Mucosa of descending colon (tissue), 3 donors: ENCODE measurements at regions not wholly inside any gene's neighbourhood (a gene's known extent, or its start where the extent isn't known, plus 50 kb on each side); places are given as distances from the start of the nearest gene placed in this dataset.

Source experiments
- ATAC-seq: fragments of 200-7000 bp; cut with Tn5 transposase; one replicate; pipeline ENCODE4 v1.9.1; 2020; ENCODE audit warnings: mild to moderate bottlenecking, moderate library complexity
- DNase-seq, 3 donors: peaks; one replicate each; pipeline ENCODE4 v3.0.0-alpha.2; 2020
- H3K36me3 ChIP-seq: fragments of 200-600 bp; one replicate; pipeline ENCODE4 v1.8.0; 2021; ENCODE audit warnings: low read depth, mild to moderate bottlenecking
- H3K4me1 ChIP-seq: fragments of 200-600 bp; one replicate; pipeline ENCODE4 v1.8.0; 2021; ENCODE audit warnings: low read depth, mild to moderate bottlenecking
- H3K4me3 ChIP-seq: fragments of 200-600 bp; one replicate; pipeline ENCODE4 v1.8.0; 2021; ENCODE audit warnings: mild to moderate bottlenecking
- H3K9me3 ChIP-seq: fragments of 200-600 bp; one replicate; pipeline ENCODE4 v1.8.0; 2021; ENCODE audit warnings: mild to moderate bottlenecking
- CTCF ChIP-seq: fragments of 200-600 bp; IDR thresholded peaks from one replicate; pipeline ENCODE4 v1.8.0; 2022; ENCODE audit warnings: antibody characterized with exemption, mild to moderate bottlenecking
- intact Hi-C, 2 donors: fragments of 100-400 bp; cut with DNase I in 1 of 2; cut with micrococcal nuclease in 1 of 2; formaldehyde crosslinking; loops; one replicate each; pipeline versions ENCODE4 v1.11.0 to v1.11.1; 2022; cut with DNase I, micrococcal nuclease
- donor health status: DM: no; HTN: no; CAD: no; lungs with moderate emphysema.
- donor health status: DM: no; HTN: no; CAD: no.
- donor health status: DM: no; HTN: yes; CAD: no.

GRCh38 chr2:83851066-83851465 lies 608.0 kb downstream of the SUCLG1 start:
- no peak for ATAC-seq
- Histone ChIP-seq H3K9me3 (no peaks in the 10 kb centered on the region), H3K4me1 (no peaks in the 10 kb centered on the region), H3K4me3 (no peak overlapping the region), H3K36me3 (no peaks in the 10 kb centered on the region)
- TF ChIP-seq CTCF, result no peak
- intact Hi-C loops, result no loop called here
- DNase-seq, result no peak

GRCh38 chr2:83850071-83850725 lies 608.9 kb downstream of the SUCLG1 start:
- no peaks in the 10 kb centered on the region for H3K36me3 ChIP-seq
- no peaks in the 10 kb centered on the region for H3K9me3 ChIP-seq
- no peak for DNase-seq
- no peak overlapping the region for H3K4me3 ChIP-seq
- intact Hi-C loops, result no loop called here
- no peaks in the 10 kb centered on the region for H3K4me1 ChIP-seq
- ATAC-seq, result no peak
- no peak for TF ChIP-seq CTCF

- H3K4me1 ChIP-seq, result no peaks in the 10 kb centered on the region
- H3K9me3 ChIP-seq, result no peaks in the 10 kb centered on the region
- no peak for ATAC-seq
- intact Hi-C loops, result no loop called here
- DNase-seq, result no peak
- H3K36me3 ChIP-seq, result peaks cover 3% of the 10 kb centered on the region
- no peak overlapping the region for H3K4me3 ChIP-seq
- TF ChIP-seq CTCF, result no peak
Measured at GRCh38 chr2:83844490-83844889, 614.6 kb downstream of the SUCLG1 start.

GRCh38 chr2:83842421-83842820 lies 616.7 kb downstream of the SUCLG1 start:
- DNase-seq (no peak), ATAC-seq (peak; percentile 96)
- intact Hi-C loops, result no loop called here
- Histone ChIP-seq H3K4me3 (no peak overlapping the region), H3K9me3 (no peaks in the 10 kb centered on the region), H3K36me3 (peaks cover 3% of the 10 kb centered on the region), H3K4me1 (no peaks in the 10 kb centered on the region)
- TF ChIP-seq CTCF, result no peak

GRCh38 chr2:83837823-83838222 lies 621.3 kb downstream of the SUCLG1 start:
- no peak for DNase-seq
- ATAC-seq, result peak; percentile 67
- H3K9me3 ChIP-seq, result no peaks in the 10 kb centered on the region
- TF ChIP-seq CTCF, result no peak
- no peaks in the 10 kb centered on the region for H3K4me1 ChIP-seq
- H3K36me3 ChIP-seq, result peaks cover 3% of the 10 kb centered on the region
- intact Hi-C loops, result no loop called here
- H3K4me3 ChIP-seq, result no peak overlapping the region

- intact Hi-C loops, result no loop called here
- DNase-seq, result no peak
- TF ChIP-seq CTCF, result no peak
- no peak for ATAC-seq
- no peaks in the 10 kb centered on the region for H3K9me3 ChIP-seq
- H3K4me3 ChIP-seq, result no peak overlapping the region
- H3K36me3 ChIP-seq, result no peaks in the 10 kb centered on the region
- H3K4me1 ChIP-seq, result no peaks in the 10 kb centered on the region
Measured at GRCh38 chr2:83827618-83828017, 631.5 kb downstream of the SUCLG1 start.
